SU-DHL-6 (cell line): ENCODE measurements at regions not wholly inside any gene's neighbourhood (a gene's known extent, or its start where the extent isn't known, plus 50 kb on each side); places are given as distances from the start of the nearest gene placed in this dataset.

Experiments used
- H2AFZ ChIP-seq: fragments of 200-600 bp; sonication (generic); 2 replicates; pipeline ENCODE4 v1.6.1; 2014; ENCODE audit warnings: low read depth, mild to moderate bottlenecking, moderate library complexity, mixed read lengths, antibody characterized with exemption, low read length; ENCODE audit not compliant: severe bottlenecking
- H3F3A ChIP-seq: fragments of 200-600 bp; shearing (Covaris generic); 2 replicates; pipeline ENCODE4 v1.6.0; 2016; ENCODE audit warnings: antibody characterized with exemption, mild to moderate bottlenecking; ENCODE audit not compliant: insufficient read depth
- H3K27ac ChIP-seq: fragments of 200-600 bp; sonication (generic); 2 replicates; pipeline ENCODE4 v1.5.1; 2016; ENCODE audit warnings: low read depth, mild to moderate bottlenecking, low read length, moderate library complexity, mixed read lengths
- H3K27me3 ChIP-seq: fragments of 200-600 bp; sonication (generic), shearing (Covaris generic); 2 replicates; pipeline ENCODE4 v1.6.0; 2014; ENCODE audit warnings: mild to moderate bottlenecking, low read length
- H3K36me3 ChIP-seq: fragments of 200-600 bp; sonication (generic); 2 replicates; pipeline ENCODE4 v1.6.1; 2014; ENCODE audit warnings: mild to moderate bottlenecking, low read length, mixed read lengths
- H3K4me2 ChIP-seq: fragments of 300-600, 200-600 bp; shearing (Covaris generic), sonication (generic); 2 replicates; pipeline ENCODE4 v1.6.0; 2014; ENCODE audit warnings: low read length, low read depth, mild to moderate bottlenecking; ENCODE audit not compliant: poor library complexity, severe bottlenecking
- H3K4me3 ChIP-seq: fragments of 200-600 bp; sonication (generic); 2 replicates; pipeline ENCODE4 v1.5.1; 2014; ENCODE audit warnings: antibody characterized with exemption, low read length, mild to moderate bottlenecking, mixed read lengths; ENCODE audit not compliant: insufficient read depth, poor library complexity, severe bottlenecking
- H3K79me2 ChIP-seq: fragments of 200-600 bp; sonication (generic); 2 replicates; pipeline ENCODE4 v1.6.1; 2014; ENCODE audit warnings: mild to moderate bottlenecking, low read length, moderate library complexity; ENCODE audit not compliant: insufficient read depth
- H3K9ac ChIP-seq: fragments of 200-600 bp; sonication (generic); 2 replicates; pipeline ENCODE4 v1.7.0; 2014; ENCODE audit warnings: mild to moderate bottlenecking, low read length
- H3K9me2 ChIP-seq: fragments of 200-600 bp; sonication (generic); replicated peaks from 2 replicates; pipeline ENCODE4 v1.6.1; 2014; ENCODE audit warnings: low read length; ENCODE audit not compliant: insufficient read depth
- H3K9me3 ChIP-seq: fragments of 200-600 bp; sonication (generic); 2 replicates; pipeline ENCODE4 v1.6.1; 2014; ENCODE audit warnings: low read length, mixed read lengths; ENCODE audit not compliant: insufficient read depth
- H4K20me1 ChIP-seq: fragments of 200-600 bp; sonication (generic); 2 replicates; pipeline ENCODE4 v1.6.1; 2014; ENCODE audit warnings: low read depth, mild to moderate bottlenecking, antibody characterized with exemption, low read length, moderate library complexity, mixed read lengths
- EZH2phosphoT487 ChIP-seq: fragments of 200-600 bp; sonication (generic), shearing (Covaris generic); conservative IDR thresholded peaks from 2 replicates; pipeline ENCODE4 v1.6.1; 2018; ENCODE audit warnings: mild to moderate bottlenecking, antibody characterized with exemption, low read length, moderate library complexity, mixed read lengths
- TF ChIP-seq, protein P1 (sequence below): fragments of 200-600 bp; sonication (generic); IDR thresholded peaks from one replicate; pipeline ENCODE4 v1.5.1; 2017; ENCODE audit warnings: antibody characterized with exemption, mild to moderate bottlenecking, low read length, moderate library complexity; ENCODE audit not compliant: insufficient read depth, poor library complexity, severe bottlenecking

DNA sequence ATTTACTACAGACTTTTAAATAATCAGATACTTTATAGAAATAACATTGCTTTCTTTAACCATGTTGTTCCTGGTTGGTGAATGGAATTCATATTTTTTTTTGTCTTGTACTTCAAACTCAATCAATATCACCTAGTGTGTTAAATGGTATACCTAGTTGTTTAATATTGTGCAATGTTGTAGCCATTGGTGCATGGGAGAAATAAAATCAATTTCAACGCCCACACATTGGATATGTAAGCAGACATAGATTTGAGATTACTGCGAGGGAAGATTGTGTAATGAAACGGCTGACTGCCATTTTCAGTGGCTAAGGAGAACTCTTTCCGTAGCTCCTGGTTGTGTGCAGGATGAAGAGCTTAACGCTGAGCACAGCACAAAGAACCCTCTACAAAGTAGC is 626.1 kb downstream of the TMEM182 start:
- Histone ChIP-seq H3K36me3 (no peaks in the 10 kb centered on the region; the same call in 1 of the 2 replicates), H2AFZ (no peak overlapping the region), H3K27ac (no peak overlapping the region), H3K4me3 (no peak overlapping the region), H3K27me3 (no peaks in the 10 kb centered on the region), H4K20me1 (no peaks in the 10 kb centered on the region), H3K4me2 (no peak overlapping the region), H3K9me2 (no peaks in the 10 kb centered on the region), H3K79me2 (no peaks in the 10 kb centered on the region), H3K9me3 (no peaks in the 10 kb centered on the region), H3K9ac (no peak overlapping the region), H3F3A (no peaks in the 10 kb centered on the region)
- TF ChIP-seq EZH2phosphoT487 = no peak
- TF ChIP-seq, protein P1, sequence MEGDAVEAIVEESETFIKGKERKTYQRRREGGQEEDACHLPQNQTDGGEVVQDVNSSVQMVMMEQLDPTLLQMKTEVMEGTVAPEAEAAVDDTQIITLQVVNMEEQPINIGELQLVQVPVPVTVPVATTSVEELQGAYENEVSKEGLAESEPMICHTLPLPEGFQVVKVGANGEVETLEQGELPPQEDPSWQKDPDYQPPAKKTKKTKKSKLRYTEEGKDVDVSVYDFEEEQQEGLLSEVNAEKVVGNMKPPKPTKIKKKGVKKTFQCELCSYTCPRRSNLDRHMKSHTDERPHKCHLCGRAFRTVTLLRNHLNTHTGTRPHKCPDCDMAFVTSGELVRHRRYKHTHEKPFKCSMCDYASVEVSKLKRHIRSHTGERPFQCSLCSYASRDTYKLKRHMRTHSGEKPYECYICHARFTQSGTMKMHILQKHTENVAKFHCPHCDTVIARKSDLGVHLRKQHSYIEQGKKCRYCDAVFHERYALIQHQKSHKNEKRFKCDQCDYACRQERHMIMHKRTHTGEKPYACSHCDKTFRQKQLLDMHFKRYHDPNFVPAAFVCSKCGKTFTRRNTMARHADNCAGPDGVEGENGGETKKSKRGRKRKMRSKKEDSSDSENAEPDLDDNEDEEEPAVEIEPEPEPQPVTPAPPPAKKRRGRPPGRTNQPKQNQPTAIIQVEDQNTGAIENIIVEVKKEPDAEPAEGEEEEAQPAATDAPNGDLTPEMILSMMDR = no peak

DNA sequence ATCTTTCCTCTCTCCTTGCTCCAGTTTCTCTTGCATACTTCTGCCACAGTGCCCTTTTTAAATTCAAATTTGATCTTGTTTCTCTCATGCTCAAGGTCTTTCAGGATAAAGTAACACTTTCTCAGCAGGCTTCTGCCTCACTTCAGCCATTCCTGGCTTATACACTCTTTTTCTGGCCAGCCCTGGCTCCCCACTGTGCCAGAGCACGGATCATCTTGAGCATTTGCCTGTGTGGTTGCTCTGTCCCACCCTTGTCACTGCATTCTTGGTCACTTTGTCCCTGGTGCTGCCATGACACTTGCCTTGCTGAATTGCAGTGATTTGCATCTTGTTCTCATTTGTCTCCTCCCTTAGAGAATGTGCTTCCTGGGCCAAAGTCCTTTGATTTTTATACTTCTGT is 634.3 kb downstream of the TMEM182 start:
- H3K4me3 ChIP-seq = no peak overlapping the region
- H3K36me3 ChIP-seq = no peaks in the 10 kb centered on the region
- TF ChIP-seq, protein P1 = no peak
- TF ChIP-seq EZH2phosphoT487 = no peak
- no peak overlapping the region for H3K9ac ChIP-seq
- H3K79me2 ChIP-seq = no peaks in the 10 kb centered on the region
- H2AFZ ChIP-seq = no peak overlapping the region
- no peaks in the 10 kb centered on the region for H3K9me2 ChIP-seq
- H3K9me3 ChIP-seq = no peaks in the 10 kb centered on the region
- no peak overlapping the region for H3K4me2 ChIP-seq
- H3F3A ChIP-seq = no peaks in the 10 kb centered on the region
- no peak overlapping the region for H3K27ac ChIP-seq
- H3K27me3 ChIP-seq = no peaks in the 10 kb centered on the region
- no peaks in the 10 kb centered on the region for H4K20me1 ChIP-seq

DNA sequence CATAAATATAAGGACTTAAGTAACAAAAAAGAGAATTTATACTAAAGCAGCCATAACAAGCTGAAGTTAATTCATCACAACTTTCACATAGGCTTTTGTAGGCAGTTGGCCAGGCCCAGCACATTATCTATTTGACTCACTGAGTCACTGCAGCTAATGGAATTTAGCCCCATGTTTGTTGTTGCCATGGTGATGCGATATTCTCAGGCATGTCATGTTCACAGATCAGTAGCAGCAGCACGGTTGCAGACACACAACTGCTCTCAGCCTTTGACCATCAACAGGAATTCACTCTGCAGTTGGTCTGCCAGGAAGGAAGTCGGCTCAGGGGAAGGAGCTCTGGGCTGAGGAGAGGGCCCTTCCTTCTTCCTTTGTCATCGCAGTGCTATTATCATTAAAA is 639.8 kb downstream of the TMEM182 start:
- H2AFZ ChIP-seq = no peak overlapping the region
- H3K79me2 ChIP-seq = no peaks in the 10 kb centered on the region
- H3K27me3 ChIP-seq = no peaks in the 10 kb centered on the region
- no peaks in the 10 kb centered on the region for H3F3A ChIP-seq
- no peak overlapping the region for H3K4me2 ChIP-seq
- no peak overlapping the region for H3K4me3 ChIP-seq
- H3K9me3 ChIP-seq = no peaks in the 10 kb centered on the region
- H4K20me1 ChIP-seq = no peaks in the 10 kb centered on the region
- H3K27ac ChIP-seq = no peak overlapping the region
- H3K9me2 ChIP-seq = no peaks in the 10 kb centered on the region
- H3K9ac ChIP-seq = no peak overlapping the region
- no peaks in the 10 kb centered on the region for H3K36me3 ChIP-seq
- TF ChIP-seq, protein P1 = no peak
- no peak for TF ChIP-seq EZH2phosphoT487

DNA sequence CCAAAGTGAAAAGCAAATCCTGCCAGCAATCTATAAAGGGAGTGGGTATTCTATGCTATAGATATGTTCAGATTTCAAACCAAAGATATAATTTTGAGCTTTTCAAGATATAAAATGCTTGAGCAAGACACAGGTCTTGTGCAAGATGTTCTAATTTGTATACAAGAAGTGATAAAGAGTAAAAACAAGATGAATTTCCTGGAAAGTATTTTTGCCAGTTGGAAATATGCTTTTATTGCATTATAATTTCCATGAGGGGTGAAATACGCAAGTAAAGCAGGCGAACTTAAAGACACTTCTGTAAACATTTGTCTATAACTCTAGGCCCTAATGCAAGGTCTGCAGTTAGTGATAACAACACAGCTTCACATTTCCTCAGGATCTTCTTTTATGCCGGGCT is 640.5 kb downstream of the TMEM182 start:
- H3K9me2 ChIP-seq = no peaks in the 10 kb centered on the region
- no peak overlapping the region for H3K4me2 ChIP-seq
- no peaks in the 10 kb centered on the region for H4K20me1 ChIP-seq
- no peaks in the 10 kb centered on the region for H3K27me3 ChIP-seq
- no peak overlapping the region for H3K9ac ChIP-seq
- no peak overlapping the region for H3K4me3 ChIP-seq
- no peaks in the 10 kb centered on the region for H3K36me3 ChIP-seq
- no peaks in the 10 kb centered on the region for H3K79me2 ChIP-seq
- H3K27ac ChIP-seq = no peak overlapping the region
- TF ChIP-seq, protein P1 = no peak
- TF ChIP-seq EZH2phosphoT487 = no peak
- H3F3A ChIP-seq = no peaks in the 10 kb centered on the region
- no peak overlapping the region for H2AFZ ChIP-seq
- no peaks in the 10 kb centered on the region for H3K9me3 ChIP-seq
